ENCODE measurements at regions not wholly inside any gene's neighbourhood (a gene's known extent, or its start where the extent isn't known, plus 50 kb on each side); places are given as distances from the start of the nearest gene placed in this dataset.

- no peak overlapping the region for H3K27ac ChIP-seq (ENCODE audit: insufficient read length, low read depth, low read length)
- no peak overlapping the region for H3K14ac ChIP-seq (ENCODE audit: insufficient read depth, low read length)
- no peak overlapping the region for H3K23ac ChIP-seq (ENCODE audit: insufficient read length, low read depth, low read length)
- H3K9me3 ChIP-seq (ENCODE audit: control insufficient read depth, low read depth, low read length) = no peaks in the 10 kb centered on the region
- DNase-seq = no peak
- no peaks in the 10 kb centered on the region for H3K4me1 ChIP-seq (ENCODE audit: insufficient read depth, low read length)
- no peaks in the 10 kb centered on the region; a peak in 1 of 5 replicates for H3K9me3 Mint-ChIP-seq
- H2BK120ac ChIP-seq (ENCODE audit: low read depth, low read length, poor library complexity, severe bottlenecking) = no peak overlapping the region
- H3K4me2 ChIP-seq (ENCODE audit: insufficient read depth, insufficient read length, low read length) = no peak overlapping the region
- H2AFZ ChIP-seq (ENCODE audit: low read length) = no peak overlapping the region
- no peak overlapping the region for H2BK12ac ChIP-seq (ENCODE audit: insufficient read length, low read depth, low read length)
- H3T11ph ChIP-seq (ENCODE audit: low read length) = no peak overlapping the region
- no CpG with 5 or more reads among the region's 2 CpGs for WGBS (ENCODE audit: extremely low coverage, insufficient read length, low lambda C conversion rate)
- H3K18ac ChIP-seq (ENCODE audit: insufficient read length, low read depth, low read length) = no peak overlapping the region
- no peak overlapping the region for H4K91ac ChIP-seq (ENCODE audit: insufficient read length, low read depth, low read length)
- no peak overlapping the region for H3K4ac ChIP-seq (ENCODE audit: low read depth, low read length)
- H2BK15ac ChIP-seq (ENCODE audit: low read depth, low read length) = no peak overlapping the region
- H2BK5ac ChIP-seq (ENCODE audit: insufficient read length, low read length) = no peak overlapping the region
- no peaks in the 10 kb centered on the region for H3K27me3 Mint-ChIP-seq (ENCODE audit: low read depth)
- no peak overlapping the region for H4K5ac ChIP-seq (ENCODE audit: insufficient read length, low read depth, low read length)
- H3K79me1 ChIP-seq (ENCODE audit: insufficient read depth, low read depth, low read length, poor library complexity, severe bottlenecking) = no peaks in the 10 kb centered on the region
- H3K27ac Mint-ChIP-seq = no peak overlapping the region
- no peak overlapping the region for H2BK20ac ChIP-seq (ENCODE audit: low read depth, low read length, poor library complexity, severe bottlenecking)
- H4K8ac ChIP-seq (replicated peaks; ENCODE audit: insufficient read length, low read depth, low read length) = no peak overlapping the region
- H3K79me2 ChIP-seq (ENCODE audit: insufficient read depth, low read length) = no peaks in the 10 kb centered on the region
- peaks cover 8 to 10% of the 10 kb centered on the region in 2 experiments for H3K4me1 Mint-ChIP-seq
- no peak overlapping the region for H2AK5ac ChIP-seq (ENCODE audit: insufficient read length, low read length)
- TF ChIP-seq CTCF (conservative IDR thresholded peaks at IDR 0.05) = no peak
- H3K27me3 ChIP-seq (ENCODE audit: insufficient read depth, low read length) = no peaks in the 10 kb centered on the region
- H3K23me2 ChIP-seq (ENCODE audit: insufficient read length, low read depth, low read length, poor library complexity, severe bottlenecking) = no peaks in the 10 kb centered on the region
- no peak overlapping the region for H3K56ac ChIP-seq (ENCODE audit: insufficient read length, low read depth, low read length)
- no peaks in the 10 kb centered on the region for H3K36me3 Mint-ChIP-seq (ENCODE audit: insufficient read depth in 1 of 3, low read depth in 3 of 3)
- no peak overlapping the region for H3K4me3 Mint-ChIP-seq
- H4K20me1 ChIP-seq (ENCODE audit: control insufficient read depth, insufficient read depth, insufficient read length) = no peaks in the 10 kb centered on the region
- H3K9ac ChIP-seq (ENCODE audit: extremely low read depth, insufficient read length, low read length) = no peak overlapping the region
These were observed 446.4 kb upstream of the SEMA6A start for GRCh38 chr5:117020999-117021398.
